ENCODE measurements at regions not wholly inside any gene's neighbourhood (a gene's known extent, or its start where the extent isn't known, plus 50 kb on each side); places are given as distances from the start of the nearest gene placed in this dataset.

GRCh38 chr19:30223866-30224688 lies 148.1 kb upstream of the ZNF536 start:
- Histone ChIP-seq H3K4me1 (peaks cover 11 to 20% of the 10 kb centered on the region in 2 donors), H3K27ac (no peak overlapping the region), H3K36me3 (no peaks in the 10 kb centered on the region), H3K27me3 (peaks cover 19% of the 10 kb centered on the region), H3K9me3 (no peaks in the 10 kb centered on the region), H3K4me3 (peak overlapping the region in 1 of 2 donors; percentile 67)
- intact Hi-C loops (cut with DNase I), result loop anchor here (10.0 kb wide), 1 partner anchor 421 kb away; no protein-coding TSS in a partner anchor
- DNase-seq (ENCODE audit: low spot score in 2 of 2), result no peak
- no peak for TF ChIP-seq CTCF (IDR thresholded peaks at IDR 0.05)

- no peak for DNase-seq (ENCODE audit: low spot score in 2 of 2)
- Histone ChIP-seq H3K4me3 (peak overlapping the region; percentile 67 to 75), H3K36me3 (no peaks in the 10 kb centered on the region), H3K27me3 (peaks cover 19% of the 10 kb centered on the region), H3K4me1 (peaks cover 11 to 20% of the 10 kb centered on the region in 2 donors), H3K9me3 (no peaks in the 10 kb centered on the region), H3K27ac (no peak overlapping the region)
- intact Hi-C loops (cut with DNase I), result loop anchor here (10.0 kb wide), 1 partner anchor 420 kb away; no protein-coding TSS in a partner anchor
- TF ChIP-seq CTCF (IDR thresholded peaks at IDR 0.05), result no peak
Observed at GRCh38 chr19:30224689-30225606, 147.2 kb upstream of the ZNF536 start.

- TF ChIP-seq CTCF (IDR thresholded peaks at IDR 0.05), result no peak
- H3K9me3 ChIP-seq, result no peaks in the 10 kb centered on the region
- peaks cover 11 to 20% of the 10 kb centered on the region in 2 donors for H3K4me1 ChIP-seq
- H3K27ac ChIP-seq, result no peak overlapping the region
- peak overlapping the region; percentile 67 to 75 for H3K4me3 ChIP-seq
- no peak for DNase-seq (ENCODE audit: low spot score in 2 of 2)
- intact Hi-C loops (cut with DNase I), result loop anchor here (10.0 kb wide), 1 partner anchor 419 kb away; no protein-coding TSS in a partner anchor
- peaks cover 26% of the 10 kb centered on the region for H3K27me3 ChIP-seq
- no peaks in the 10 kb centered on the region for H3K36me3 ChIP-seq
Observed at GRCh38 chr19:30225676-30226463, 146.3 kb upstream of the ZNF536 start.

- DNase-seq (ENCODE audit: low spot score in 2 of 2), result no peak
- TF ChIP-seq CTCF (IDR thresholded peaks at IDR 0.05), result no peak
- intact Hi-C loops (cut with DNase I), result loop anchor here (10.0 kb wide), 1 partner anchor 418 kb away; no protein-coding TSS in a partner anchor
- peaks cover 11 to 20% of the 10 kb centered on the region in 2 donors for H3K4me1 ChIP-seq
- peaks cover 26% of the 10 kb centered on the region for H3K27me3 ChIP-seq
- H3K36me3 ChIP-seq, result no peaks in the 10 kb centered on the region
- no peak overlapping the region for H3K27ac ChIP-seq
- H3K9me3 ChIP-seq, result no peaks in the 10 kb centered on the region
- H3K4me3 ChIP-seq, result peak overlapping the region; percentile 67 to 75
Observed at GRCh38 chr19:30226464-30227011, 145.6 kb upstream of the ZNF536 start.
